Psoas muscle (tissue), 7 donors: ENCODE measurements at regions not wholly inside any gene's neighbourhood (a gene's known extent, or its start where the extent isn't known, plus 50 kb on each side); places are given as distances from the start of the nearest gene placed in this dataset.

Experiments used
- ATAC-seq, 4 donors: fragments of 200-7000 bp; cut with Tn5 transposase; one replicate each; pipeline ENCODE4 v1.9.1; 2020; ENCODE audit warnings: moderate library complexity in 3 of 4, mild to moderate bottlenecking in 2 of 4
- DNase-seq, 2 donors: peaks; one replicate each; pipeline ENCODE4 v3.0.0-alpha.2; 2020
- H3K27ac ChIP-seq: fragments of 200-600 bp; one replicate; pipeline ENCODE4 v1.8.0; 2022
- H3K27me3 ChIP-seq, 3 donors: fragments of 200-600 bp in 1 of 3; one replicate each; pipeline versions ENCODE4 v1.6.1 to v1.8.0; 2013 to 2022; ENCODE audit warnings: low read length in 2 of 3, mild to moderate bottlenecking in 2 of 3, moderate library complexity in 1 of 3; ENCODE audit not compliant: insufficient read depth in 3 of 3
- H3K36me3 ChIP-seq, 2 donors: fragments of 200-600 bp in 1 of 2; one replicate each; pipeline versions ENCODE4 v1.6.1 to v1.8.0; 2013 to 2022; ENCODE audit warnings: low read depth in 1 of 2, mild to moderate bottlenecking in 1 of 2, moderate library complexity in 1 of 2; ENCODE audit not compliant: insufficient read depth in 1 of 2
- H3K4me1 ChIP-seq: fragments of 200-600 bp; one replicate; pipeline ENCODE4 v1.8.0; 2022
- H3K4me3 ChIP-seq: fragments of 200-600 bp; one replicate; pipeline ENCODE4 v1.8.0; 2022; ENCODE audit warnings: mild to moderate bottlenecking
- H3K9me3 ChIP-seq: fragments of 200-600 bp; one replicate; pipeline ENCODE4 v1.8.0; 2022
- CTCF ChIP-seq: fragments of 200-600 bp; IDR thresholded peaks from one replicate; pipeline ENCODE4 v1.8.0; 2022; ENCODE audit warnings: antibody characterized with exemption
- WGBS, 3 donors: extraction: QIAGEN DNeasy Blood & Tissue Kit; methylation state at CpG; one replicate each; pipeline versions ENCODE4 v1.1.6 to v1.1.7; 2013; 5-methylcytosine and 5-hydroxymethylcytosine counted together
- intact Hi-C, 2 donors: fragments of 100-400 bp; cut with DNase I; formaldehyde crosslinking; loops; one replicate each; pipeline versions ENCODE4 v1.11.0 to v1.14.2; 2022
- donor health status: healthy with polysubstance abuse.
- donor health status: DM: no; HTN: no; CAD: no; lungs with moderate emphysema.
- donor health status: Bipolar disorder and iron deficiency.
- donor health status: healthy.
- donor health status: DM: yes; HTN: yes; CAD: no.
- donor health status: DM: no; HTN: no; CAD: no.
- donor health status: DM: yes; HTN: yes; CAD: no.

- WGBS, 3 donors = 88 to 90% (median 89%) methylated on average over 6 of the region's 6 CpGs
- no peak overlapping the region for H3K4me3 ChIP-seq
- DNase-seq = no peak
- TF ChIP-seq CTCF = no peak
- no peaks in the 10 kb centered on the region for H3K27me3 ChIP-seq
- ATAC-seq = no peak
- no peak overlapping the region for H3K27ac ChIP-seq
- H3K9me3 ChIP-seq = no peaks in the 10 kb centered on the region
- intact Hi-C loops = no loop called here
- no peaks in the 10 kb centered on the region for H3K4me1 ChIP-seq
- no peaks in the 10 kb centered on the region for H3K36me3 ChIP-seq
Observed at GRCh38 chr14:83118029-83118428, 1584.4 kb upstream of the SEL1L start.

GRCh38 chr14:83120187-83120586, 1586.5 kb upstream of the SEL1L start:
- Histone ChIP-seq H3K27me3 (no peaks in the 10 kb centered on the region), H3K36me3 (no peaks in the 10 kb centered on the region), H3K9me3 (no peaks in the 10 kb centered on the region), H3K4me1 (no peaks in the 10 kb centered on the region), H3K27ac (no peak overlapping the region), H3K4me3 (no peak overlapping the region)
- intact Hi-C loops = no loop called here
- TF ChIP-seq CTCF = no peak
- DNase-seq (no peak), ATAC-seq (no peak)
- 79 to 86% (median 81%) methylated on average over 2 of the region's 2 CpGs for WGBS, 3 donors

- no peak for TF ChIP-seq CTCF
- no peak for ATAC-seq
- 53 to 65% (median 63%) methylated on average over 4 of the region's 4 CpGs for WGBS, 3 donors
Observed at GRCh38 chr14:83126076-83126475, 1592.4 kb upstream of the SEL1L start.

GRCh38 chr14:83128783-83129182, 1595.1 kb upstream of the SEL1L start:
- no peaks in the 10 kb centered on the region for H3K4me1 ChIP-seq
- H3K36me3 ChIP-seq = no peaks in the 10 kb centered on the region
- H3K27ac ChIP-seq = no peak overlapping the region
- H3K4me3 ChIP-seq = no peak overlapping the region
- 58 to 71% (median 63%) methylated on average over 4 of the region's 4 CpGs for WGBS, 3 donors
- no peak for TF ChIP-seq CTCF
- H3K27me3 ChIP-seq = no peaks in the 10 kb centered on the region
- DNase-seq (no peak), ATAC-seq (no peak)
- intact Hi-C loops = no loop called here
- no peaks in the 10 kb centered on the region for H3K9me3 ChIP-seq

More at GRCh38 chr14:83126076-83126475, 1592.4 kb upstream of the SEL1L start:
- Histone ChIP-seq H3K4me1 (no peaks in the 10 kb centered on the region), H3K4me3 (no peak overlapping the region), H3K36me3 (no peaks in the 10 kb centered on the region), H3K9me3 (no peaks in the 10 kb centered on the region), H3K27ac (no peak overlapping the region), H3K27me3 (no peaks in the 10 kb centered on the region)
- no peak for DNase-seq
- intact Hi-C loops = no loop called here

- intact Hi-C loops = no loop called here
- Histone ChIP-seq H3K4me1 (no peaks in the 10 kb centered on the region), H3K9me3 (no peaks in the 10 kb centered on the region), H3K27me3 (no peaks in the 10 kb centered on the region), H3K36me3 (no peaks in the 10 kb centered on the region), H3K27ac (no peak overlapping the region), H3K4me3 (no peak overlapping the region)
- DNase-seq (no peak), ATAC-seq (no peak)
- 80 to 85% (median 82%) methylated on average over 3 of the region's 3 CpGs for WGBS, 3 donors
- no peak for TF ChIP-seq CTCF
Observed at GRCh38 chr14:83129496-83129895, 1595.8 kb upstream of the SEL1L start.
